Hypothalamus (tissue), 51 donors: ENCODE measurements at regions not wholly inside any gene's neighbourhood (a gene's known extent, or its start where the extent isn't known, plus 50 kb on each side); places are given as distances from the start of the nearest gene placed in this dataset.

Source experiments
- DNase-seq, 51 donors: peaks; one replicate each; lab custom pipeline; 2025; lab: John Stamatoyannopoulos, UW

GRCh38 chr10:121662945-121663917, 65.0 kb upstream of the FGFR2 start:
- peak in 16 of 51 donors; percentile 8 to 63 (median 26) for DNase-seq

GRCh38 chr10:121662531-121662930, 64.3 kb upstream of the FGFR2 start:
- DNase-seq, result no peak

- peak in 9 of 51 donors; percentile 6 to 32 (median 16) for DNase-seq
Measured at GRCh38 chr10:121661451-121661851, 63.2 kb upstream of the FGFR2 start.

- DNase-seq, result no peak
Measured at GRCh38 chr10:121659236-121659635, 61.0 kb upstream of the FGFR2 start.

- no peak for DNase-seq
Measured at GRCh38 chr10:121658611-121659010, 60.4 kb upstream of the FGFR2 start.

- DNase-seq, result no peak
Measured at GRCh38 chr10:121658111-121658510, 59.9 kb upstream of the FGFR2 start.

- no peak for DNase-seq
Measured at GRCh38 chr10:121655254-121656144, 57.3 kb upstream of the FGFR2 start.

GRCh38 chr10:121654021-121654545, 55.8 kb upstream of the FGFR2 start:
- DNase-seq, result no peak

GRCh38 chr10:121653608-121654007, 55.4 kb upstream of the FGFR2 start:
- no peak for DNase-seq

- peak in 18 of 51 donors; percentile 4 to 66 (median 32) for DNase-seq
Measured at GRCh38 chr10:121648493-121648892, 50.2 kb upstream of the FGFR2 start.

GRCh38 chr10:121648059-121648458, 49.8 kb upstream of the FGFR2 start:
- peak in 30 of 51 donors; percentile 14 to 80 (median 47) for DNase-seq
